Glutamatergic neuron (in vitro differentiated cells): ENCODE measurements at regions not wholly inside any gene's neighbourhood (a gene's known extent, or its start where the extent isn't known, plus 50 kb on each side); places are given as distances from the start of the nearest gene placed in this dataset.

Source experiments
- DNase-seq: peaks from one replicate; pipeline ENCODE4 v3.0.0; 2022
- H3K27ac Mint-ChIP-seq: one replicate; pipeline ENCODE4 v1.8.0; 2020; ENCODE audit warnings: mild to moderate bottlenecking, mixed read lengths, inconsistent platforms; ENCODE audit not compliant: unreplicated experiment
- H3K27me3 Mint-ChIP-seq: one replicate; pipeline ENCODE4 v1.8.0; 2020; ENCODE audit warnings: mild to moderate bottlenecking, moderate library complexity, mixed read lengths, inconsistent platforms; ENCODE audit not compliant: unreplicated experiment
- H3K36me3 Mint-ChIP-seq: one replicate; pipeline ENCODE4 v1.8.0; 2020; ENCODE audit warnings: mild to moderate bottlenecking, mixed read lengths, inconsistent platforms; ENCODE audit not compliant: unreplicated experiment
- H3K4me1 Mint-ChIP-seq: one replicate; pipeline ENCODE4 v1.8.0; 2020; ENCODE audit warnings: mild to moderate bottlenecking, low read depth, mixed read lengths, inconsistent platforms; ENCODE audit not compliant: unreplicated experiment
- H3K4me3 Mint-ChIP-seq: one replicate; pipeline ENCODE4 v1.8.0; 2020; ENCODE audit warnings: mild to moderate bottlenecking, mixed read lengths, inconsistent platforms; ENCODE audit not compliant: unreplicated experiment
- H3K9me3 Mint-ChIP-seq: one replicate; pipeline ENCODE4 v1.8.0; 2020; ENCODE audit warnings: mild to moderate bottlenecking, moderate library complexity, mixed read lengths, inconsistent platforms; ENCODE audit not compliant: unreplicated experiment
- TF ChIP-seq, protein P1 (sequence below): fragments of 200-600 bp; sonication (generic); IDR thresholded peaks from one replicate; pipeline ENCODE4 v1.5.0; 2021; ENCODE audit not compliant: partially characterized antibody, unreplicated experiment

DNA sequence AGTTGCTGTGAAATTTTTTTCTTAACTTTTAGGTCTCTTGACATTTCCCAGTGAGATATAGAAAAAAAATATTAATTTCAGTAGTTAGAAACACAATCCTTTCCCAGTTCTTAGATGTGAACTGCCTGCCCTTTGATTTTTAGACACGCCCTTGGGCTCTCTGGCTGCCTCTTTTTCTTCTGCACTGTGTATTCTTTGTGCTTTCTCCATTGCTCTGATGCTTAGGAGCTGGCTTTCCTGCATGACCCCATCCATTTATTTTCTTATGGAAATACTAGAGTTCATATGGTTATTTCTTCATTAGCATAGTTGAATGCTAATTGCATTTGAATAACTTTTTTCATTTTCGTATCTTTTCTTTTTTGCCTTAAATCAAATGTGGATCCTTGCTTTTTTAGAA lies 224.9 kb upstream of the SMIM31 start:
- H3K27me3 Mint-ChIP-seq = no peaks in the 10 kb centered on the region
- H3K9me3 Mint-ChIP-seq = no peaks in the 10 kb centered on the region
- DNase-seq = no peak
- no peak overlapping the region for H3K4me3 Mint-ChIP-seq
- TF ChIP-seq, protein P1, sequence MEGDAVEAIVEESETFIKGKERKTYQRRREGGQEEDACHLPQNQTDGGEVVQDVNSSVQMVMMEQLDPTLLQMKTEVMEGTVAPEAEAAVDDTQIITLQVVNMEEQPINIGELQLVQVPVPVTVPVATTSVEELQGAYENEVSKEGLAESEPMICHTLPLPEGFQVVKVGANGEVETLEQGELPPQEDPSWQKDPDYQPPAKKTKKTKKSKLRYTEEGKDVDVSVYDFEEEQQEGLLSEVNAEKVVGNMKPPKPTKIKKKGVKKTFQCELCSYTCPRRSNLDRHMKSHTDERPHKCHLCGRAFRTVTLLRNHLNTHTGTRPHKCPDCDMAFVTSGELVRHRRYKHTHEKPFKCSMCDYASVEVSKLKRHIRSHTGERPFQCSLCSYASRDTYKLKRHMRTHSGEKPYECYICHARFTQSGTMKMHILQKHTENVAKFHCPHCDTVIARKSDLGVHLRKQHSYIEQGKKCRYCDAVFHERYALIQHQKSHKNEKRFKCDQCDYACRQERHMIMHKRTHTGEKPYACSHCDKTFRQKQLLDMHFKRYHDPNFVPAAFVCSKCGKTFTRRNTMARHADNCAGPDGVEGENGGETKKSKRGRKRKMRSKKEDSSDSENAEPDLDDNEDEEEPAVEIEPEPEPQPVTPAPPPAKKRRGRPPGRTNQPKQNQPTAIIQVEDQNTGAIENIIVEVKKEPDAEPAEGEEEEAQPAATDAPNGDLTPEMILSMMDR = no peak
- no peaks in the 10 kb centered on the region for H3K36me3 Mint-ChIP-seq
- H3K27ac Mint-ChIP-seq = no peak overlapping the region
- no peaks in the 10 kb centered on the region for H3K4me1 Mint-ChIP-seq

DNA sequence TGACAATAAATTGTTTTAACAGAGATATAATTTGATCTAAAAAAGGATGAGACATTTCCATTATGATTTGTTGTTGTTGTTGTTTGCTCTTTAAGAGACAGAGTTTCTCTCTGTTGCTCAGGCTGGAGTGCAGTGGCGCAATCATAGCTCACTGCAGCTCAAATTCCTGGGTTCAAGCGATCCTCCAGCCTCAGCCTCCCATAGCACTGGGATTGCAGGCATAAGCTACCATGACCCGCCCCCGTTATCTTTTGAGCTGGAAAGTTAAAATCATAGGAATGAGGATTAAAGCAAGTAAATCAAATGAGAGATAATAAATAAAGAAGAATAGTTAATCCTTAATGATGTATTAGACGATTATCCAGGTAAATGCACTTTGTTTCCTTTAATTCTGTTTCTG lies 224.4 kb upstream of the SMIM31 start:
- H3K27ac Mint-ChIP-seq = no peak overlapping the region
- no peaks in the 10 kb centered on the region for H3K36me3 Mint-ChIP-seq
- H3K27me3 Mint-ChIP-seq = no peaks in the 10 kb centered on the region
- no peaks in the 10 kb centered on the region for H3K9me3 Mint-ChIP-seq
- TF ChIP-seq, protein P1 = no peak
- H3K4me3 Mint-ChIP-seq = no peak overlapping the region
- no peaks in the 10 kb centered on the region for H3K4me1 Mint-ChIP-seq
- DNase-seq = no peak

DNA sequence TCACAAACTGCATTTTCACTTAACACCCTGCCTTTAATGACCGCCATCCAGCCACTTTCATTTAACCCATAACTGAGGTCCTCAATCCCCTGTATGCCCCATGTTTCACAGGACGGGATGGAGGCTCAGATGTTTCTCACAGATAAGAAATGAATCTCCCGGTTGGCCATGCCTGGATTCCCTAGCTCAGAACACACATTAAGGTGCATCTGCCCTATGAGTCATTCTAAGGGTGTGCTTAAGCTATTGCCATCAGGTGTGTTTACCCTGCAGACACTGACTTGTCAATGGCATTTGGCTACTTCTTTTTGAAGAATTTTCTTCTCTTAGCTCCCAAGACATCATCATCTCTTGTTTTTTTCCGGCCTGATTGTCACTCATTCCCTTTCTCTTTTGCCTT lies 222.6 kb upstream of the SMIM31 start:
- no peak for DNase-seq
- Mint-ChIP-seq H3K27ac (no peak overlapping the region), H3K4me1 (no peaks in the 10 kb centered on the region), H3K36me3 (no peaks in the 10 kb centered on the region), H3K4me3 (no peak overlapping the region), H3K9me3 (no peaks in the 10 kb centered on the region), H3K27me3 (no peaks in the 10 kb centered on the region)
- TF ChIP-seq, protein P1 = no peak

DNA sequence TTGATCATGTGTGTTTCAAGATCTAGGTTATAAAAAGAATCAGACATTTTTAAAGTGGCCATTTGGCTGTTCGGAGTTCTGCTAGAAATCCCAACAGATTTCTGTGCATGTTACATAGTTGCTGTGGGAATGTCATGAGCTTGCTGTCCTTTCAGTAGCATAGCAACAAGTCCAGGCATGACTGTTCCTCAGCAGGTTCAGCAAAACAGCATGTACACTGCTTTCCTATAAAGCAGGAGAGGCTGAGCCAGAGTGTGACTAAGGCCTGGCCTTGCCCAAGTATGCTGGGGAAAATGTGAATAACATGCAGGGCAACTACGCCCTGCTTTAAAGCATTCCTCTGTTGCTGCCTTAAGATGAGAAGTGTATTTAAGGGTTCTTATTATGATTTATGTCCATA lies 217.1 kb upstream of the SMIM31 start:
- no peak overlapping the region for H3K27ac Mint-ChIP-seq
- no peaks in the 10 kb centered on the region for H3K27me3 Mint-ChIP-seq
- TF ChIP-seq, protein P1 = no peak
- H3K9me3 Mint-ChIP-seq = peaks cover 4% of the 10 kb centered on the region
- peaks cover 9% of the 10 kb centered on the region for H3K4me1 Mint-ChIP-seq
- DNase-seq = no peak
- H3K4me3 Mint-ChIP-seq = no peak overlapping the region
- peaks cover 10% of the 10 kb centered on the region for H3K36me3 Mint-ChIP-seq

DNA sequence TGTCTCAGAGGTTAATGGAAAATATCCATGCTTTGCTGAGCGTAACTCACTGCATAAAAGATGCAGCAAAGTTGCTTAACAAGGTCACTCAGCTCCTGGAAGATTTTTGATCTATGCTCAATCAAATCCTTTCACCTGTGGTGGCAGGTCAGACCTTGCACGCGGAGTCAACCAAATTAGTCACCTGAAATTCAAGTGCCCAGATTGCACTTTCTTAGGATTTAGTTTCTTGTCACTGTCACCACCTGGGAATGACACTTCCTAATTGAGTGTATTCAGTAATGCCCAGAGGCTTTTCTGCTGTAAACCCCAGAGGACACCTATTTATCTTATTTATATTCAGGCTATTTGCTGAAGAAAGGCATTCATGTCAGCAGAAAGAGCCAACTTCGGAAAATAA lies 215.8 kb upstream of the SMIM31 start:
- no peaks in the 10 kb centered on the region for H3K27me3 Mint-ChIP-seq
- DNase-seq = no peak
- H3K4me1 Mint-ChIP-seq = peaks cover 9% of the 10 kb centered on the region
- peaks cover 10% of the 10 kb centered on the region for H3K36me3 Mint-ChIP-seq
- no peak overlapping the region for H3K4me3 Mint-ChIP-seq
- peaks cover 4% of the 10 kb centered on the region for H3K9me3 Mint-ChIP-seq
- TF ChIP-seq, protein P1 = no peak
- H3K27ac Mint-ChIP-seq = no peak overlapping the region
